HG03159 (cell line): ENCODE measurements at regions not wholly inside any gene's neighbourhood (a gene's known extent, or its start where the extent isn't known, plus 50 kb on each side); places are given as distances from the start of the nearest gene placed in this dataset.

Experiments used
- ATAC-seq: cut with Tn5 transposase; IDR thresholded peaks from one replicate; pipeline ENCODE4 v1.9.1; 2021; ENCODE audit warnings: mild to moderate bottlenecking, moderate library complexity; ENCODE audit not compliant: unreplicated experiment

DNA sequence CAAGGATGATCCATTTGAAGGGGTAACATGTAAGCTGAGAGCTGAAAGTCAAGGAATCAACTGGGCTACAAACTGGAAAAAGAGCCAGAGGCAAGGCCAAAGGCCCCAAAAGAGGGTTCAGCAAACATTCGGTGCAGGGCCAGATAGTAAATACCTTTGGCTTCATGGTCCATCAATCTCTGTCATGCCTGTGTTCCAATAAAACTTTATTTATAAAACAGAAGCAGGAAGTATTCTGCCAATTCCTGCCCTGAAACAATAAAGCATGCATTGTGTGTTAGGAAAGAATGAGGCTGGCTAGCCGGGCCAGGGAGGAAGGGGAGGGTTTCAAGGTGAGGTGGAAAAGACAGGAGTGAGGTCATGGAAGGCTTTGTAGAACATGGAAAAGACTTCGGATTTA lies 107.1 kb downstream of the LBH start:
- ATAC-seq, result no peak

DNA sequence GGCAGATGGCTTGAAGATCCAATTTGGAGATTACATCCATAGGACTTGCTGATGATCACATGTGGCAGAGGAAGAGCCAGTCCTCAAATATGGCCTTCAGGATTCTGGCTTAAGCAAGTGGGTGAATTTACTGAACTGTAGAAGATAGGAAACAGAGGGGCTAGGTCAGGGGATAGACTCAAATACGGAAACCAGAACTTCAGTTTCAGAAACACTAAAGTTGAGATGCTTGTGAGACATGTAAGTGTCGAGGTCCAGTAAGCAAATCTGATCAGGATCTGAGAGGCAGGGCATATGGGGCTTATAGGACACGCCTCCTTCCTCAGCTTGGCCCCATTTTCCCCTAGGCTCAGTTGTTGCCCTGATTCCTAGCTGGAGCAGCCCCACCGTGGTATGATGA lies 107.7 kb downstream of the LBH start:
- ATAC-seq, result peak; percentile 31

DNA sequence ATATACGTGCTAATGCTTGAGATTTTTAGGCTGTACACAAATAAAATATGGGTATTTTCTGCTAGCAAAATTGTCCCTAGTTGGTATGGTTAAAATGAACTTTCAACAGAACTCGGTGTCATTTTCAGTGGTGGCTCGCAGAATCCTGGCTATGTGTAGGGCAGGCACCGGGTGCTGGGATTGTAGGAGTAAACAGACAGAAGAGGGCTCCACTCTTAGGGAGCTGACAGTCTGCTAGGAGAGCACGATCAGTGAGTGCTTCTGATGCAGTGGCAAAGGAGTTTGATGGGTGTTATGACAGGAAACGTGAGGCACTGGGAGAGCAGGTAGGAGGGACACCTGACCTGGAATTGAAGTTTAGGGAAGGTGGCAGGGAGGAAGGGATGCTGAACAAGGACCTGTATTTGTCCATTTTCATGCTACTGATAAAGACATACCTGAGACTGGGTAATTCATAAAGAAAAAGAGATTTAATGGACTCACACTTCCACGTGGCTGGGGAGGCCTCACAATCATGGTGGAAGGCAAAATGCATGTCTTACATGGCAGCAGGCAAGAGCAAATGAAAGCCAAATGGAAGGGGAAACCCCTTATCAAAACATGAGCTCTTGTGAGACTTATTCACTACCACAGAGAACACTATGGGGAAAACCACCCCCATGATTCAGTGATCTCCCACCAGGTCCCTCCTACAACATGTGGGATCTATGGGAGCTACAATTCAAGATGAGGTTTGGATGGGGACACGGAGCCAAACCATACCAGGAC lies 105.4 kb upstream of the LCLAT1 start:
- no peak for ATAC-seq

DNA sequence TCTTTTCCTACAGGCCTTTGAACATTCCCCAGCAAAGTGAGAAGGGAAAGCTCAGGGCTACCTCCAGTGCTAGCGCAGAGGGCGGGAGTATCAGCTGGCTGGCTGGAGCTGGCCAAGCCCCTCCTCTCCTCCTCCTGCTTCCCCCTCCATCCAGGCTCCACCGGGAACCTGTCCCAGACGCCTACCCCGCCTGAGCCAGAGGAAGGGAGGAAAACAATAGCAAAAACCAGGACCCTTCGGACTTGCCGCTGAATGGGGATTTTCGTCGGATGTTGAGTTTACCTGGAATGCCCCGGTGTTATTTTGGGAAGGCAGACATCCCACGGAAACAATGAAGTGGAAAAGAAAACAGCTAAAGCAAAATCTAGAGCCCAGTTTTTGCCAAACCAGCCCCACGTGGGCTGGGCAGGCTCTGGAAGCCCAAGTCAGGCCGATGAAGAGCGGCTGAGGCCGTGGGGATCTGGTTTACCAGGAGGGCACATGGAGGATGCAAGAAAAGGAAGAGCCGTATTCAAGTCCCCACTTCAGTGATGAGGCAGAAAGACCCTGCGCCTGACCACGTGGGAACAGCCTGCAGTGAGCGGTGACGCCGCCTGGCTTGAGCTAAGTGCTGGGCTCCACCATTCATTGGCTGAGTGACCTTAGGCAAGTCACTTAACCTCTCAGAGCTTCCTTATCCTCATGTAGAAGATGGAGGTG lies 100.4 kb upstream of the LCLAT1 start:
- ATAC-seq, result no peak

DNA sequence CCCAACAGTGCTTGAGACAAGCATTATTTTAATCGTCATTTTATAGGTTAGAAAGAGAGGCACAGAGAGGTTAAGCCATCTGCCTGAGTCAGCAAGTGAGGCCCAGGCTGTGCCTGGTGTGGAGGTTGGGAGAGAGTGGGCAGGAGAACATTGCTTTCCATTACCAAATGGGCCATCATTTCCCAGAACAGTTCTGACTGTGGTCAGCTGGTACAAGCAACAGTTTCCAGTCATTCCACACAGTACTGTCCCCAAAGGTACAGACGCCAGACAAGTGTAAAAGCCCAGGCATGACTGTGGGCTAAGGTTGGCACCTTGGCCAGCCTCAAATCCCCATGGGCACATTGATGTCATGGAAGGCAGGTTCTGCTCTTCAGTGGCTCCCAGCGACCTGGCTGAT lies 98.2 kb upstream of the LCLAT1 start:
- no peak for ATAC-seq

DNA sequence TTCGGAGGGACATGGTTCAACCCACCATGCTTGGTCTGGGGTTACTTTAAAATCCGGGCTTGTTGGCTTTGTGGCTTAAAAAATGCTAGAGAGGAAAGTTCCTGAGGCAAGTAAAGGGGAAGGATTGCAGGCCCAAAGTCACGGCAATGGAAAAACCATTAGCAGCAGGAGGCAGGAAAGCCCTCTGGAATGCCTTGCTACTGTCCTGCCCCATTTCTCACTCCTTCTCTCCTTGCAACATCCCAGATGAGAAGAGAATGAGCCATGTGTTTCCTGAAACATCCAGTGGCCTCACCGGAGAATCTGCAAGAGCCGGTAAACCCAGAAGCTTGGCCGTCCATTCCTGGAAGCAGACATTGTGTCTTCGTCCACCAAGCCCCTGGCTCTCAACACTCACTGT lies 97.4 kb upstream of the LCLAT1 start:
- no peak for ATAC-seq

DNA sequence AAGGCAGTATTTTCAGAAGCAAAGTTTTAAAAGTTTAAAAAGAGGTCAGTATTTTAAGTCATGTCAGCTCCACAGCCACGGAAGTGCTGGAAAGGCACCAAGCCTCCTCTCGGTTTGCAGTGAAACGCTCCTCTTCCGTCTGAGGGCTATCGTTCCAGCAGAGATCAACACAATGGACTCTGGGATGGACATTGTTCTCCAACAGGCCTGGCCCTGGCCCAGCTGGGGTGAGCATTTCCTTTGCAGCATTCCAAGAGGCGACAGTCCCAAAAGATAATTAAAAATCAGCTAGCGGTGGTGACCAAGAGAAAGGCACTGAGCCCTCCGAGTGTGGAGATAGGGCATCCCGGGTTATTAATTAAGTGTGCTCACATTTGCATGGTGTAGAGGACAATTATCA lies 95.9 kb upstream of the LCLAT1 start:
- no peak for ATAC-seq

DNA sequence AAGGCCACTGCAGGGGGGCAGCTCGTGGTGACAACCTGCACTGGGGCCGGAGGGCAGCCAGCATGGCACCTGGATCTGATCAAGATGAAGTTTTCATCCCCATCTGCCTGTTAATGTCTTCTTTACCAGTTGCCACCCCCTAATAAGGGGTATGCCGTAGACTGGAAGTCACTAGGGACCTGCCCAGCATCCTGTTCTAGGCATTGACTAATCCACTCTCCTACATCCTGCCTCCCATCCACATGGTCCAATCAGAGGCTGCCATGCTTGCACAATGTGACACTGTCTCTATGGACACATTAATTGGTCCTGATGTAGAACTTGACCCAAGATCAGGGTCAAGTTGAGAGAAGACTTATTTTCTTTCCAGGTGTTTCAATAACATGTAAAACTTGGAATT lies 95.1 kb upstream of the LCLAT1 start:
- no peak for ATAC-seq

DNA sequence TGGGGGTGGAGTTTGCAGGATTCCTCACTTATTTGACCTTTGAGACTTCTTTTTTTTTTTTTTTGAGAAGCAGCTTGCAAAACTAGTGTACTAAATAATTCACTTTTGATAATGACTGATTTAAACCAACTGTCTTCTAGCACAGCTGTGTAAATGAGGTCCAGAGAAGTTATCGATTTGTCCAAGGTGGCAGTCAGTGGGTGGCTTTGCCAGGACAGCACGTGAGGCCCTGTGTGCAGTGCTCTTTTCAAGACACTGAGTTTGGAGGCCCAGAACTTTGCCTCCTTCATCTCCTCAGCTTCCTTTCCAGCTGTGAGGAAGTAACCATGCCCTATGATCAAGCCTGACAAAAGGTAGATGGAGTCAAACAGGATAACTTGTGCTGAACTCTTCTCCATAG lies 92.9 kb upstream of the LCLAT1 start:
- ATAC-seq, result no peak

DNA sequence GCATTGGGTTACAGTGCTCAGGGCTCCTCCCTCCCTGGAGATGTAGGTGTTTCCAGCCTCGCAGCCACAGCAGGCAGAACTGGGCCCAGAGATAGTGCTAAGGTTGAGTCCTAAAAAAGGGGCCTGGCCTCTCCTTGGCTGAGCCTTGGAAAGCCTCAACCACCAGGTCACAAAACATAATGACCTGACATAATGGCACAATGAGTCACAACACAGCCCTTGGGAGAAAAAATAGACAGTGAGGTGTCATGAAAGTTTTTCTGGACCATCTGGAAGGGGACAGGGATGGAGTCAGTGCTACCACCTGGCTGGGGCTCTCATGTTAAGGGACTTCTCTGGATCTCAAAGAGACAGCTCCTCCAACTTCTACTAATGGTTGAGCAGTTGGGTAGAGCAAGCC lies 92.4 kb upstream of the LCLAT1 start:
- ATAC-seq, result no peak

DNA sequence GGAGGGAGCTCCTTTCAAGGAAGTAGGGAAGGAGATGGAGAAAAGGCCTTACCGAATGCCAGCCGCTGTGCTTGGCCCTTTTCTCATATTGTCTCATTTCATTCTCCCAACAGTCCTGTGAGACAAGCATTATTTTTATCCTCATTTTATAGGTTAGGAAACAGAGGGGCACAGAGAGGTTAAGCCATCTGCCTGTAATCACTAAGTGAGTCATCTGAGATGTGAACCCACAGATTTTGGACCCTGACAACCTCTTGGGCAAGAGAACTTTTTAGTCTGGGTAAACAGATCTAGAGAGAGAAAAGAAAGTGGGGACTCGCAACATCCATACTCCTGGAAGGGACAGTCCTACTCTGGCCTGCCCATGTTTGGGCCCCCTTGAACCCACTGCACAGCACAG lies 91.7 kb upstream of the LCLAT1 start:
- no peak for ATAC-seq

DNA sequence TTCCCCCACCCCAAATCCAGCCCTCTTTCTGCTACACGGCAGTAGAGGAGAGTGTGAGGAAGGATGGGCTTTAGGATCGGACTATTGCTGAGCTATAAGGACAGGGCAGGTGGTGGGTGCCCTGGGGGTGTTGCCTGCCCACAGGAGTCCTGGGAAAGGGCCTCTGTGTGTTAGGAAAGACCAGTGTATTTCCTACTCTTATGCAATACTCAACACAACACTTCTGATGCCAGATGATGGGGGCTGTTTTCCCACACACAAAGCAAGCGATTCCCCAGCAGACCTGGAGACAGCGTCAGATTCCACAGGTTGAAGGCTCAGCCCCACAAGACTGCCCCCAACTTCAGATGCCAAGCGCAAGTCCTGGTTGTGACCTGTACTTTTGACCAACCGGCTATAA lies 91.0 kb upstream of the LCLAT1 start:
- ATAC-seq, result no peak

DNA sequence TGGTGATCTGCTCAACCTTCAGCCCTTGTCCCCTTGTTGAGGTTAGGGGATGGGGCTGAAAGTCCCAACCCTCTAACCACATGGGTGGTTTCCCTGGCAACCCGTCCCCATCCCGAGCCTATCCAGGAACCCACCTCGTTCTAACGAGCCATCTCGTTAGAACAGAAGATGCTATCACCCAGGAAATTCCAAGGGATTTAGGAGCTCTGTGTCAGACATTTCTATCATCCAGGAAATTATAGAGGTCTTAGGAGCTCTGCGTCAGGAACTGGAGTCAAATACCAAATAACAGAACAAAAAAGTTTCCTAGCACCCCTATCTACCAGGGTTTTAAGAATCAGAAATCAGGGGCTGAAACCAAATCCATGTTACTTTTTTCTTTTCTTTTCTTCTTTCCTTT lies 90.3 kb upstream of the LCLAT1 start:
- no peak for ATAC-seq

DNA sequence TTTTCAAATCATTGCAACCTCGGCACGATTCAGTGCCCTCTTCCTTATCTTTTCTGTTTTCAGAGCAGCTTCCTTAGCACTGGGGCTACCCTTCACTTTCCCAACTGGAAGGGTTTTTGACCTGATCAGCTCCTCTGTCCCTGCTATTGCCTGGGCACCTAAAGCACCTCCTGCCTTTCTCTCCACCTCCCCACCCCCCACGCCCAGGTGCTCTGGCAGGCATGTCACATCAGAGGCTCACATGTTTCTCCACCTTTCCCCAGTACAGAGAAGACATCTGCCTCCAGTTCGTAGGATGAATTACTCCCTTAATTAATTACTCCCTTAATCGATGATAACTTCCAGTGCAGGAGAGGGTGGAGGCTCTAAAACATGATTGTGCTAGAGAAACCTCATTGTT lies 88.7 kb upstream of the LCLAT1 start:
- ATAC-seq, result no peak

DNA sequence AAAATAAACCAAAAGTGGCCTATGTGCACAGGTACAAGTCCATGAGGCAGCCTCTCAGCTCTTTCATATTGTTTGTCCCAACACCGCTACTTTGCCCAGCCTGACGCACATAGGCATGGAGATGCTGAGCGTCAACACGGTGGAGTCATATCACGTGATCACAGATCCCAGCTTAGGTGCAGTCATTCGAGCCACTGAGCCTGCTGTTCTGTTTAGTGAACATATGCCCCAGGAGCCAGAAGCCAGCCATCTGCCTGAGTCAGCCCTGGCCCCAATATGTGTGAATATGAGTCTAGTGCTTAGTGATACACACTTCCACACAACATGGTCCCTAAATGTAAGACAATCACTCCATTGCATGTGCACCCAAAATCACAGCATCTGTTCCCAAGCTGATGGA lies 88.2 kb upstream of the LCLAT1 start:
- no peak for ATAC-seq

DNA sequence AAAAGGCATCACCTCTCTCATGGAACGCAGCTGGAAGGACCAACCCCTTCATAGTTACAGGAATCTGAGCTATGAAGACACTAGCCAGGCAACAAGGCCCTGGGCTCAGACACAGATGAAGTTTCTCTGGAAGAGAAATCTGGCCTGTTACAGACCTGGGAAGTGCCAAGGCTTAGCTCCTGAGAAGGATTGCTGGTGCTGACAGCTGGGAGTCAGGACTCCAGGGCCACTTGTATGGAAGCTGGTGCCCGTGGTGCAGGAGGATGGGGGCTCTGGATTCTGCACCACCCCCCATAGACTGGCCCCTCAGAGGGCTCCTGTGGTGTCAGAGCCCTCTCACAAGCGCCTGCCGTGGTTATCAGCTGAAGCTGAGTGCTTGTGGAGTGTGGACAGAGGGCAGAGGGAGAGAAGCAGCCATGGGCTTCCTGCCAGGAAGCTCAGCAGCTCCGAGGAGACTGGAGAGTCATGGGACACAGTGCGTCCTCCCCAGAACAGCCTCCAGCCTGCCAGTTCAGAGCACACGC lies 87.3 kb upstream of the LCLAT1 start:
- ATAC-seq, result no peak

DNA sequence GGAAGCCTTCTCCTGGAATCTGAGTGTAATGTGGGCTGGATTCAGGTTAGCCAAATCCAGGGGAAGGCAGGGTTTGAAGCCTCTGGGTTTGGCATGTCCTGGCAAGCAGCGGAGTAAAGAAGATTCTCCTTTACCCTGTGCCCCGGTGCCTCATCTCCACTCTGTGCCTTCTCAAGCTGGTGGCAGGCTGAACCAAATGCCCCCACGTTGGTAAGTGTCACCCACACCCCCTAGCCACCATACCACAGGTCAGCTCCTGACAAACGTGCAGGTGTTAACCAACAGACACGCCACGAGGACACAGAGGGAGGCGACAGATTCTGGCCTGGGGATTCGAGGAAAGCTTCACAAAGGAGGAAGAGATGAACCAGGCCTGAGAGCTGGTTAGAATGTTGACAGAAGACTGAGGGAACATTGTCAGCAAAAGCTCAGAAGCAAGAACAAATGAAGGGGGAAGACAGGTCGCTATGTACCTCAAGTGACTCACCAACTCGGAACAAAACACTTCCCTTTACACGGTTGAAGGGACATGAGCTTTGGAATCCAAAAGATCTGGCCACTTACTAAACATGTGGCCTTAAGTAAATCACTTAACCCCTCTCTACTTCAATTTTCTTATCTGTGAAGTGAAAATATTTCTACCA lies 85.2 kb upstream of the LCLAT1 start:
- ATAC-seq, result no peak

DNA sequence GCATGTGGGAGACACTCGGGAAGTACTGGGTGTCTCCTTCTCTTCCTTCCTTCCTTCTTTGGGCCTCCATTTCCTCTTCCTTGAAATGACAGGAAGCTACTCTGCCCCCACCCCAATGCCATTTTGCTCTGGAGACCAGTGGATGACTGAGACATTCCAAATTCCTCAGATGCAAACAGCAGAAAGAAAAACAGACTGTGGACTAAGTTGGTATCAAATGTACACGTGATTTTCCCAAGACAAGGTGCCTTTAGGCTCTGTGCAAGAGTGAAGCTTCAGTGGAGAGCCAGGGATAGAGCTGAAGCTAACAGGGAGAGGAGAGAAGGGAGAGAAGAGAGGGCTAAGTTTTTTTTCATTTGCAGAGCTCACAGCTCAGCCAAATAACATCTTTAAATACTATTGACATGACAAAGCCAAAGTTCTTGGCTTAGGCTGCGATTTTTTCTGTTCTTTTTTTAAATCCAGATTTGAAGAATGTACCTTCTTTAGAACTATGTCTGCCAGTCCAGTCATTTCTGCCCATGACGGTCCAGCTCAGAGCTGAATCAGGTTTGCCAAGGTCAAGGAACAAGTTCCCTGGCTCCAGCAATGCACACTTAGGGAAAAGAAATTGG lies 84.5 kb upstream of the LCLAT1 start:
- no peak for ATAC-seq

DNA sequence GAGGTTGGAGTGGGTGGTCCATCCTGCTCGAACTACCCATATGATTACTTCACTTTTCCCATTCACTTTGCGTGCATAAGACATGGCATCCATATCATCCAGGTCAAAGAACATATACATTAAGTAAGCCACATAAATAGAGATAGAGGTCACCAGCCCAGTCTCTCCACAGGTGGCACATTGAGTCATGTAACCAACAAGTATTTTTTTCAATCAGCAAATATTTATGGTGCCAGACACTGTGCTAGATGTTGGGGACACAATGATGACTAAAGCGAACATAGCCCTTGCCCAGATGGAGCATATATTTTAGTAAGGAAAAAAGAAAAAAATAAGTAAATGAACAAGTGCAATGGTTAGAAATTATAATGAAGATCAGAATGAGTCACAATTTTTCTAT lies 83.6 kb upstream of the LCLAT1 start:
- no peak for ATAC-seq

DNA sequence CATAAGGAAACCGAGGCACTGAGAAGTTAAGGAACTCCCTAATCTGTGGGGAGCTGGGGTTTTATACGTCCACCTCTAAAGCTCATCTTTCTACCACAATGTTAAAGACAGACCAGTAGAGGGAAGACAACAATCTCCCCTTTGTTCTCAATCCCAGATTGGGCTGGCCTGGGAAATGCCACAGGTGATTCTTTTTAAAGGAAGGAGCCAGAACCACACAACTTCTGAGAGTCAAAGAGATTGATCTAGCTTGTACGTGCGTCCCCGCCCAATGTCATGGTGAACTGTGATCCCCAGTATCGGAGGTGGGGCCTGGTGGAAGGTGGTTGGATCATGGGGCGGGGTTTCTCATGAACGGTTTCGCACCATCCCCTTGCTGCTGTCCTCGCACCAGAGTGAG lies 81.8 kb upstream of the LCLAT1 start:
- no peak for ATAC-seq

DNA sequence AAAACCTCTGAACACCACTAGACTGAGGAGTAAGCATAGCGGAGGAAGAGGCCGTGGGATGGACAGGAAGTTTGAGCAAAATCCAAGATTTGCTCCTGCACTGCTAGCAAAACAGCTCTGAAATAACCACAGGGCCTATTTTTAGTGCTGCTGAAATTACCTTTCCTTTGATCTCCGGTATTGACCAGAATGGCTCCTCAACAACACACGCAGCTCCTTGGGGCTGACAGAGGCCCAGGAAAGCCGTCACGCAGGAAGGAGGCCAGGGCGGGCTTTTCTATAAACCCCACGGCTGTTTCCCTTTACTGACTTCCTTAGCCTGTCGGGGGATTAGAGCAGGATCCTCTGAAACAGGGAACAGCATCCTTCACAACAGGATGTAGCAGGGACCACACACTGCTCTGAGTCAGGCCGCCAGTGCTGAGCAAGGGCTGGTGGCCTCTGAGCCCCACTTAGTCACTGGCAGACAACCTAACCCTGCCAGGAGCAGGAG lies 80.8 kb upstream of the LCLAT1 start:
- ATAC-seq, result no peak
